IPS-NIHi11 (cell line): ENCODE measurements at regions not wholly inside any gene's neighbourhood (a gene's known extent, or its start where the extent isn't known, plus 50 kb on each side); places are given as distances from the start of the nearest gene placed in this dataset.

ENCODE experiments used
- DNase-seq: peaks from one replicate; pipeline ENCODE4 v3.0.0; 2012; ENCODE audit warnings: mixed read lengths, low spot score

GRCh38 chr5:4229414-4230292, 634.0 kb downstream of the IRX1 start:
- no peak for DNase-seq

GRCh38 chr5:4230471-4230785, 634.8 kb downstream of the IRX1 start:
- no peak for DNase-seq

GRCh38 chr5:4230786-4231641, 635.4 kb downstream of the IRX1 start:
- DNase-seq: no peak

- no peak for DNase-seq
Measured at GRCh38 chr5:4232084-4232483, 636.5 kb downstream of the IRX1 start.

- no peak for DNase-seq
Measured at GRCh38 chr5:4233671-4234070, 638.0 kb downstream of the IRX1 start.

GRCh38 chr5:4243479-4244264, 648.0 kb downstream of the IRX1 start:
- no peak for DNase-seq

- no peak for DNase-seq
Measured at GRCh38 chr5:4244306-4244705, 648.7 kb downstream of the IRX1 start.

GRCh38 chr5:4245076-4245475, 649.4 kb downstream of the IRX1 start:
- no peak for DNase-seq

GRCh38 chr5:4245511-4245910, 649.9 kb downstream of the IRX1 start:
- DNase-seq: no peak

- DNase-seq: no peak
Measured at GRCh38 chr5:4246447-4246846, 650.8 kb downstream of the IRX1 start.

- DNase-seq: no peak
Measured at GRCh38 chr5:4250254-4250653, 654.6 kb downstream of the IRX1 start.

GRCh38 chr5:4252385-4252784, 656.8 kb downstream of the IRX1 start:
- no peak for DNase-seq

GRCh38 chr5:4254736-4255135, 659.1 kb downstream of the IRX1 start:
- no peak for DNase-seq

GRCh38 chr5:4255441-4255840, 659.8 kb downstream of the IRX1 start:
- no peak for DNase-seq

GRCh38 chr5:4258170-4258569, 662.5 kb downstream of the IRX1 start:
- DNase-seq: no peak

GRCh38 chr5:4271193-4271592, 675.6 kb downstream of the IRX1 start:
- DNase-seq: no peak

GRCh38 chr5:4275232-4275631, 679.6 kb downstream of the IRX1 start:
- no peak for DNase-seq

GRCh38 chr5:4294878-4295277, 699.2 kb downstream of the IRX1 start:
- no peak for DNase-seq

- DNase-seq: peak; percentile 62
Measured at GRCh38 chr5:4295663-4296339, 700.2 kb downstream of the IRX1 start.

GRCh38 chr5:4306057-4306456, 710.4 kb downstream of the IRX1 start:
- no peak for DNase-seq

- DNase-seq: no peak
Measured at GRCh38 chr5:4309026-4309425, 713.4 kb downstream of the IRX1 start.

GRCh38 chr5:4313138-4313537, 717.5 kb downstream of the IRX1 start:
- DNase-seq: no peak
